H1 (cell line): ENCODE measurements at regions not wholly inside any gene's neighbourhood (a gene's known extent, or its start where the extent isn't known, plus 50 kb on each side); places are given as distances from the start of the nearest gene placed in this dataset.

Experiments used
- CBX5 ChIP-seq: fragments of 300-800, 300-1000 bp; sonication (generic); IDR thresholded peaks from 2 replicates; pipeline ENCODE4 v1.7.1; 2016; ENCODE audit warnings: antibody characterized with exemption, low read length, low read depth
- CEBPB ChIP-seq: IDR thresholded peaks from 2 replicates; pipeline ENCODE4 v1.6.1; 2012; ENCODE audit warnings: low read depth, low read length
- EGR1 ChIP-seq: IDR thresholded peaks from 2 replicates; pipeline ENCODE4 v1.6.1; 2011; ENCODE audit warnings: low read depth, low read length, borderline replicate concordance
- SIN3A ChIP-seq, 2 experiments: IDR thresholded peaks in 1 of 2; conservative IDR thresholded peaks in 1 of 2; 2 replicates each; pipeline ENCODE4 v1.6.1; 2011 to 2012; ENCODE audit warnings: low read length in 2 of 2, improper control_type of control experiment in 1 of 2, low read depth in 1 of 2, mild to moderate bottlenecking in 1 of 2
- SIX5 ChIP-seq: IDR thresholded peaks from 2 replicates; pipeline ENCODE4 v1.6.1; 2011; ENCODE audit warnings: mild to moderate bottlenecking, low read depth, low read length
- TF ChIP-seq, protein P1 (sequence below): IDR thresholded peaks from 2 replicates; pipeline ENCODE4 v1.6.1; 2012; ENCODE audit warnings: low read length, inconsistent platforms

DNA sequence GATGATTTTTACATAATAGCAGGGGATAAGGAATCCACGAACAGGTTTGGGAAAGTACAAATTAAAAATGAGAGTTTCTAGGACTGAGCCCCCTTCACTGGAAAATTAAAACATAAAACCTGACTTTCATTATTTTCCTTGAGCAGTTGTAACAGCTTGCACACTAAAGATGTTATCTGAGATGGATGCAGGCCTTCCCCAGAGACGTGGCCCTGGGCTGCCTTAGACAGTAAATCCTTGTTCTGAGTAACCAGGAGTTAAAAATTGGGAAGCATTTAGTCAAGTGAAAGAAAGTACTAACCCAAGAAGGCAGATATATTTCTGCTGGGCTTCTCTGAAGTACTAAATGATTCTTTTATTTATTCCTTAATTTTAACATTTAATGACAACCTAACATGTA, 432.2 kb upstream of the KIF2B start (continued):
- TF ChIP-seq EGR1 = no peak
- TF ChIP-seq, protein P1, sequence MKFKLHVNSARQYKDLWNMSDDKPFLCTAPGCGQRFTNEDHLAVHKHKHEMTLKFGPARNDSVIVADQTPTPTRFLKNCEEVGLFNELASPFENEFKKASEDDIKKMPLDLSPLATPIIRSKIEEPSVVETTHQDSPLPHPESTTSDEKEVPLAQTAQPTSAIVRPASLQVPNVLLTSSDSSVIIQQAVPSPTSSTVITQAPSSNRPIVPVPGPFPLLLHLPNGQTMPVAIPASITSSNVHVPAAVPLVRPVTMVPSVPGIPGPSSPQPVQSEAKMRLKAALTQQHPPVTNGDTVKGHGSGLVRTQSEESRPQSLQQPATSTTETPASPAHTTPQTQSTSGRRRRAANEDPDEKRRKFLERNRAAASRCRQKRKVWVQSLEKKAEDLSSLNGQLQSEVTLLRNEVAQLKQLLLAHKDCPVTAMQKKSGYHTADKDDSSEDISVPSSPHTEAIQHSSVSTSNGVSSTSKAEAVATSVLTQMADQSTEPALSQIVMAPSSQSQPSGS = no peak
- TF ChIP-seq CEBPB = no peak
- TF ChIP-seq CBX5 = no peak
- TF ChIP-seq SIX5 = no peak
- no peak for TF ChIP-seq SIN3A (conservative IDR thresholded peaks at IDR 0.05 in 1 of 2, IDR thresholded peaks at IDR 0.05 in 1 of 2; ENCODE audit: low read depth in 1 of 2, low read length in 2 of 2)
